H1 (cell line): ENCODE measurements at regions not wholly inside any gene's neighbourhood (a gene's known extent, or its start where the extent isn't known, plus 50 kb on each side); places are given as distances from the start of the nearest gene placed in this dataset.

Experiments used
- CTCF ChIA-PET: fragments of 300-600 bp; sonication (Branson Sonifier 250); formaldehyde crosslinking; loops from one replicate; lab custom pipeline; 2021; ENCODE audit not compliant: partially characterized antibody; lab: Charles Lee
- POLR2A ChIA-PET: fragments of 300-600 bp; sonication (Branson Sonifier 250); formaldehyde crosslinking; loops from one replicate; lab custom pipeline; 2021; ENCODE audit warnings: inconsistent platforms; ENCODE audit not compliant: partially characterized antibody; lab: Charles Lee
- DNase-seq, 2 experiments: peaks; one replicate each; pipeline versions ENCODE4 v3.0.0 to v3.0.0-alpha.2; 2010 to 2022; ENCODE audit warnings: low spot score in 2 of 2, low read depth in 1 of 2, mixed read lengths in 1 of 2
- FAIRE-seq: peaks from 2 replicates; lab custom pipeline; 2011; peaks lifted over from hg19 to GRCh38; lab: Jason Lieb, UNC
- H2AFZ ChIP-seq: 2 replicates; pipeline ENCODE4 v1.8.1; 2012; ENCODE audit warnings: low read length, inconsistent platforms
- H2AK5ac ChIP-seq: 2 replicates; pipeline ENCODE4 v1.6.1; 2013; ENCODE audit warnings: low read depth, low read length
- H2BK120ac ChIP-seq: replicated peaks from 2 replicates; pipeline ENCODE3; 2013; ENCODE audit warnings: low read depth, low read length, inconsistent platforms
- H2BK12ac ChIP-seq: 2 replicates; pipeline ENCODE4 v1.6.1; 2013; ENCODE audit warnings: low read depth, low read length
- H2BK15ac ChIP-seq: 2 replicates; pipeline ENCODE4 v1.6.1; 2013; ENCODE audit warnings: low read length
- H2BK20ac ChIP-seq: 2 replicates; pipeline ENCODE4 v1.6.1; 2013; ENCODE audit warnings: low read length
- H2BK5ac ChIP-seq: 2 replicates; pipeline ENCODE4 v1.6.1; 2013; ENCODE audit warnings: low read depth, low read length
- H3K14ac ChIP-seq: 2 replicates; pipeline ENCODE4 v1.6.1; 2013; ENCODE audit warnings: inconsistent platforms; ENCODE audit not compliant: insufficient read length
- H3K18ac ChIP-seq: 2 replicates; pipeline ENCODE4 v1.6.1; 2013; ENCODE audit warnings: low read length; ENCODE audit errors: extremely low read depth
- H3K23ac ChIP-seq: 2 replicates; pipeline ENCODE4 v1.6.1; 2013; ENCODE audit warnings: inconsistent platforms; ENCODE audit not compliant: insufficient read length
- H3K23me2 ChIP-seq: 2 replicates; pipeline ENCODE4 v1.6.1; 2013; ENCODE audit warnings: low read depth, low read length
- H3K27ac ChIP-seq: 2 replicates; pipeline ENCODE4 v1.6.1; 2011; ENCODE audit warnings: low read depth, low read length, inconsistent platforms
- H3K27me3 ChIP-seq, 4 experiments: replicated peaks in 1 of 4; 1 replicate in 1 of 4; 2 replicates in 3 of 4; pipeline versions ENCODE4 v1.6.1 to v1.8.1; 2011 to 2013; ENCODE audit warnings: low read length in 3 of 4, mild to moderate bottlenecking in 3 of 4, inconsistent platforms in 2 of 4, mixed read lengths in 2 of 4, moderate library complexity in 1 of 4; ENCODE audit not compliant: control insufficient read depth in 3 of 4, insufficient read depth in 3 of 4; ENCODE audit errors: extremely low read depth in 1 of 4
- H3K36me3 ChIP-seq, 4 experiments: 2 replicates each; pipeline versions ENCODE4 v1.6.1 to v1.8.1; 2011 to 2013; ENCODE audit warnings: mild to moderate bottlenecking in 4 of 4, low read length in 3 of 4, moderate library complexity in 2 of 4, control low read depth in 1 of 4, inconsistent platforms in 1 of 4; ENCODE audit not compliant: insufficient read depth in 4 of 4, control insufficient read depth in 2 of 4
- H3K4ac ChIP-seq: replicated peaks from 2 replicates; pipeline ENCODE3; 2013; ENCODE audit warnings: low read length, low read depth, mixed read lengths, inconsistent platforms; ENCODE audit not compliant: insufficient read length
- H3K4me1 ChIP-seq, 4 experiments: replicated peaks in 1 of 4; 1 replicate in 1 of 4; 2 replicates in 3 of 4; pipeline versions ENCODE4 v1.6.1 to v1.8.1; 2011 to 2013; ENCODE audit warnings: low read length in 3 of 4, inconsistent platforms in 2 of 4, mixed read lengths in 1 of 4; ENCODE audit not compliant: insufficient read depth in 4 of 4, control insufficient read depth in 3 of 4
- H3K4me2 ChIP-seq, 2 experiments: 2 replicates each; pipeline versions ENCODE4 v1.6.1 to v1.8.1; 2011 to 2013; ENCODE audit warnings: low read depth in 2 of 2, low read length in 2 of 2, control low read depth in 1 of 2, inconsistent platforms in 1 of 2, mild to moderate bottlenecking in 1 of 2; ENCODE audit not compliant: insufficient read depth in 1 of 2
- H3K4me3 ChIP-seq, 4 experiments: fragments of 200-600, 300-600 bp in 1 of 4; sonication (generic), shearing (Covaris generic), sonication (Bioruptor Twin) in 1 of 4; 2 replicates each; pipeline versions ENCODE4 v1.5.1 to v1.8.1; 2011 to 2016; ENCODE audit warnings: low read length in 4 of 4, low read depth in 3 of 4, control low read depth in 2 of 4, inconsistent platforms in 2 of 4, mild to moderate bottlenecking in 2 of 4, mixed read lengths in 1 of 4, moderate library complexity in 1 of 4; ENCODE audit not compliant: insufficient read depth in 2 of 4; ENCODE audit errors: extremely low read depth in 1 of 4
- H3K56ac ChIP-seq: replicated peaks from 2 replicates; pipeline ENCODE3; 2013; ENCODE audit warnings: low read depth, mild to moderate bottlenecking, mixed read lengths, low read length, inconsistent platforms; ENCODE audit not compliant: insufficient read length
- H3K79me1 ChIP-seq: 2 replicates; pipeline ENCODE4 v1.6.1; 2013; ENCODE audit warnings: low read depth, low read length, control low read depth
- H3K79me2 ChIP-seq, 2 experiments: 2 replicates each; pipeline versions ENCODE4 v1.6.1 to v1.8.1; 2012 to 2013; ENCODE audit warnings: low read length in 2 of 2, mild to moderate bottlenecking in 2 of 2, inconsistent platforms in 1 of 2; ENCODE audit not compliant: insufficient read depth in 2 of 2, control insufficient read depth in 1 of 2
- H3K9ac ChIP-seq, 4 experiments: replicated peaks in 1 of 4; 1 replicate in 1 of 4; 2 replicates in 3 of 4; pipeline versions ENCODE4 v1.6.1 to v1.8.1; 2011 to 2013; ENCODE audit warnings: low read depth in 3 of 4, low read length in 3 of 4, control low read depth in 2 of 4, mild to moderate bottlenecking in 2 of 4, moderate library complexity in 2 of 4, inconsistent platforms in 1 of 4; ENCODE audit errors: extremely low read depth in 1 of 4
- H3K9me3 ChIP-seq, 2 experiments: 2 replicates each; pipeline versions ENCODE4 v1.6.1 to v1.8.1; 2012 to 2013; ENCODE audit warnings: mild to moderate bottlenecking in 2 of 2, moderate library complexity in 2 of 2, control low read depth in 1 of 2, inconsistent platforms in 1 of 2, low read depth in 1 of 2, low read length in 1 of 2, mixed read lengths in 1 of 2; ENCODE audit not compliant: insufficient read depth in 2 of 2
- H4K20me1 ChIP-seq, 2 experiments: replicated peaks in 1 of 2; 2 replicates each; pipeline versions ENCODE3 to v1.8.1; 2011 to 2013; ENCODE audit warnings: inconsistent platforms in 2 of 2, low read length in 2 of 2, mild to moderate bottlenecking in 1 of 2; ENCODE audit not compliant: insufficient read depth in 2 of 2, control insufficient read depth in 1 of 2
- H4K5ac ChIP-seq: 2 replicates; pipeline ENCODE4 v1.6.1; 2013; ENCODE audit warnings: low read length, low read depth, mixed read lengths, inconsistent platforms; ENCODE audit not compliant: insufficient read length
- H4K8ac ChIP-seq: 2 replicates; pipeline ENCODE4 v1.8.0; 2013; ENCODE audit warnings: mild to moderate bottlenecking, moderate library complexity, low read length, inconsistent platforms; ENCODE audit not compliant: insufficient read depth; ENCODE audit errors: extremely low read depth
- H4K91ac ChIP-seq: replicated peaks from 2 replicates; pipeline ENCODE3; 2013; ENCODE audit warnings: low read length, mixed read lengths, inconsistent platforms; ENCODE audit not compliant: insufficient read length
- ATF2 ChIP-seq: IDR thresholded peaks from 2 replicates; pipeline ENCODE4 v1.6.1; 2012; ENCODE audit warnings: low read length, inconsistent platforms
- BRCA1 ChIP-seq: IDR thresholded peaks from 2 replicates; pipeline ENCODE4 v1.6.1; 2012; ENCODE audit warnings: low read depth, low read length, improper control_type of control experiment
- CTBP2 ChIP-seq: IDR thresholded peaks from 2 replicates; pipeline ENCODE4 v1.7.0; 2011; ENCODE audit warnings: borderline replicate concordance, mild to moderate bottlenecking, moderate library complexity, mixed read lengths, low read length; ENCODE audit not compliant: insufficient read depth, insufficient read length
- EGR1 ChIP-seq: IDR thresholded peaks from 2 replicates; pipeline ENCODE4 v1.6.1; 2011; ENCODE audit warnings: low read depth, low read length, borderline replicate concordance
- GTF2F1 ChIP-seq: IDR thresholded peaks from 2 replicates; pipeline ENCODE4 v1.6.1; 2012; ENCODE audit warnings: low read depth, low read length, improper control_type of control experiment, borderline replicate concordance
- KDM1A ChIP-seq: fragments of 200-600, 300-600 bp; sonication (generic); IDR thresholded peaks from 2 replicates; pipeline ENCODE4 v1.7.1; 2016; ENCODE audit warnings: mild to moderate bottlenecking, low read length, borderline replicate concordance
- KDM5A ChIP-seq: fragments of 200-600 bp; IDR thresholded peaks from 2 replicates; pipeline ENCODE4 v1.7.1; 2012; ENCODE audit warnings: mild to moderate bottlenecking, low read length, inconsistent platforms, mixed read lengths
- POLR2A ChIP-seq, 2 experiments: IDR thresholded peaks; 1 replicate in 1 of 2; 2 replicates in 1 of 2; pipeline ENCODE4 v1.6.1; 2011; ENCODE audit warnings: low read depth in 2 of 2, low read length in 2 of 2, mild to moderate bottlenecking in 2 of 2; ENCODE audit errors: control extremely low read depth in 1 of 2
- RXRA ChIP-seq: IDR thresholded peaks from 2 replicates; pipeline ENCODE4 v1.6.1; 2011; ENCODE audit warnings: low read depth, mild to moderate bottlenecking, low read length, moderate library complexity; ENCODE audit not compliant: insufficient read depth
- SIRT6 ChIP-seq: IDR thresholded peaks from one replicate; pipeline ENCODE4 v1.7.1; 2012; ENCODE audit warnings: low read length, inconsistent platforms
- SIX5 ChIP-seq: IDR thresholded peaks from 2 replicates; pipeline ENCODE4 v1.6.1; 2011; ENCODE audit warnings: mild to moderate bottlenecking, low read depth, low read length
- SP2 ChIP-seq: IDR thresholded peaks from 2 replicates; pipeline ENCODE4 v1.6.1; 2012; ENCODE audit warnings: mild to moderate bottlenecking, low read length, inconsistent platforms
- SP4 ChIP-seq: IDR thresholded peaks from 2 replicates; pipeline ENCODE4 v1.6.1; 2012; ENCODE audit warnings: low read length, inconsistent platforms
- SRF ChIP-seq: IDR thresholded peaks from 2 replicates; pipeline ENCODE4 v1.6.1; 2011; ENCODE audit warnings: mild to moderate bottlenecking, low read depth, low read length, moderate library complexity
- TAF1 ChIP-seq: IDR thresholded peaks from 2 replicates; pipeline ENCODE4 v1.6.1; 2011; ENCODE audit warnings: mild to moderate bottlenecking, low read depth, low read length
- TAF7 ChIP-seq: optimal IDR thresholded peaks from 2 replicates; pipeline ENCODE3; 2011; ENCODE audit warnings: low read depth, mild to moderate bottlenecking, inconsistent platforms, low read length, moderate library complexity, borderline replicate concordance
- WGBS, 2 experiments: shearing (Covaris generic) in 1 of 2; methylation state at CpG; one replicate each; pipeline versions ENCODE4 v1.1.6 to v1.1.7; 2013 to 2015; ENCODE audit warnings: low lambda C conversion rate in 2 of 2, mixed read lengths in 2 of 2, inconsistent platforms in 1 of 2, low coverage in 1 of 2, missing lambda C conversion rate in 1 of 2; ENCODE audit not compliant: insufficient replicate concordance in 2 of 2, insufficient coverage in 1 of 2, insufficient read length in 1 of 2; ENCODE audit errors: extremely low coverage in 1 of 2, missing lambda C conversion rate in 1 of 2; 5-methylcytosine and 5-hydroxymethylcytosine counted together

DNA sequence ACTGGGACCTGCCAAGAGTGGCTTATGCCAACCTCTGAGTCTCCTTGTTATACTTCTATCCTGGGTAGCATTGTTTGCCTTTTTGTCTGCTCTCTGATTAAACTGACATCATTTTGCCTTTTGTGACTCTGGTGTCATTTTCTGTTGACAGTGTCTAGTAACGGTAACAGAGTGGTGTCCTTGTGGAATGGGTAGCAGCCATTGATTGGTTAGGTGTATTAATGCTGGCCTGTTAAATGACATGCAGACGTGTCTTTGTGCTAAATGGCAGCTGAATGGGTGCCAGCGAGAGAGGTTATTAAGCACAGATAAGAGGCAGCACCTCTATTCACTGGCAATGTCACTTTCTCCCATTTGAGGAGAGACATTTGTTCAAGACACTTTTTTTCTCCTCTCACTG is 1289.4 kb downstream of the PCDH9 start:
- FAIRE-seq = no peak
- Histone ChIP-seq H3K23ac (no peak overlapping the region), H3K23me2 (no peaks in the 10 kb centered on the region), H3K56ac (no peak overlapping the region), H3K36me3 (no peaks in the 10 kb centered on the region), H3K27me3 (no peaks in the 10 kb centered on the region), H4K91ac (no peak overlapping the region), H3K4me2 (no peak overlapping the region), H2BK5ac (no peak overlapping the region), H2BK20ac (no peak overlapping the region), H4K20me1 (no peaks in the 10 kb centered on the region), H2BK120ac (no peak overlapping the region), H2AFZ (no peak overlapping the region), H2BK15ac (no peak overlapping the region), H4K5ac (no peak overlapping the region), H3K79me1 (no peaks in the 10 kb centered on the region), H3K4me3 (no peak overlapping the region), H3K9ac (no peak overlapping the region), H3K18ac (no peak overlapping the region), H3K4me1 (no peaks in the 10 kb centered on the region), H3K14ac (no peak overlapping the region), H2AK5ac (no peak overlapping the region), H3K4ac (no peak overlapping the region), H3K27ac (no peak overlapping the region), H3K9me3 (no peaks in the 10 kb centered on the region), H2BK12ac (no peak overlapping the region), H4K8ac (no peak overlapping the region), H3K79me2 (no peaks in the 10 kb centered on the region)
- DNase-seq = no peak
- CTCF ChIA-PET = no interaction called here
- POLR2A ChIA-PET = no interaction called here
- WGBS, 2 experiments = 95% methylated on average over 3 of the region's 3 CpGs; no CpG with 5 or more reads in 1 of the 2 experiments
- TF ChIP-seq TAF1 (no peak), RXRA (no peak), SP2 (no peak), GTF2F1 (no peak), KDM1A (no peak), BRCA1 (no peak), CTBP2 (no peak), POLR2A (IDR thresholded peaks at IDR 0.05; ENCODE audit: control extremely low read depth in 1 of 2, low read depth in 2 of 2, low read length in 2 of 2) (no peak), ATF2 (no peak), SRF (no peak), TAF7 (no peak), SIRT6 (no peak), SP4 (no peak), EGR1 (no peak), SIX5 (no peak), KDM5A (no peak)
